HG03280 (cell line): ENCODE measurements at regions not wholly inside any gene's neighbourhood (a gene's known extent, or its start where the extent isn't known, plus 50 kb on each side); places are given as distances from the start of the nearest gene placed in this dataset.

Source experiments
- ATAC-seq: cut with Tn5 transposase; IDR thresholded peaks from one replicate; pipeline ENCODE4 v1.9.1; 2021; ENCODE audit warnings: mild to moderate bottlenecking, moderate library complexity; ENCODE audit not compliant: unreplicated experiment

GRCh38 chr10:59079386-59080226 lies 96.8 kb upstream of the PHYHIPL start:
- no peak for ATAC-seq

- no peak for ATAC-seq
These were observed 94.2 kb upstream of the PHYHIPL start for GRCh38 chr10:59082249-59082648.

- no peak for ATAC-seq
These were observed 91.4 kb upstream of the PHYHIPL start for GRCh38 chr10:59085054-59085453.

- no peak for ATAC-seq
These were observed 90.5 kb upstream of the PHYHIPL start for GRCh38 chr10:59085711-59086502.

GRCh38 chr10:59087486-59087885 lies 89.0 kb upstream of the PHYHIPL start:
- no peak for ATAC-seq

- no peak for ATAC-seq
These were observed 87.4 kb upstream of the PHYHIPL start for GRCh38 chr10:59088912-59089573.

GRCh38 chr10:59090817-59091622 lies 85.4 kb upstream of the PHYHIPL start:
- no peak for ATAC-seq

- ATAC-seq = no peak
These were observed 83.0 kb upstream of the PHYHIPL start for GRCh38 chr10:59093461-59093860.

- no peak for ATAC-seq
These were observed 79.8 kb upstream of the PHYHIPL start for GRCh38 chr10:59096631-59097030.

- ATAC-seq = no peak
These were observed 78.1 kb upstream of the PHYHIPL start for GRCh38 chr10:59098387-59098786.

GRCh38 chr10:59098831-59099452 lies 77.5 kb upstream of the PHYHIPL start:
- ATAC-seq = no peak

GRCh38 chr10:59099481-59099880 lies 77.0 kb upstream of the PHYHIPL start:
- ATAC-seq = no peak

GRCh38 chr10:59102394-59102793 lies 74.0 kb upstream of the PHYHIPL start:
- no peak for ATAC-seq

GRCh38 chr10:59104186-59104585 lies 72.3 kb upstream of the PHYHIPL start:
- no peak for ATAC-seq

GRCh38 chr10:59106441-59106840 lies 70.0 kb upstream of the PHYHIPL start:
- peak; percentile 55 for ATAC-seq

- ATAC-seq = no peak
These were observed 69.3 kb upstream of the PHYHIPL start for GRCh38 chr10:59107147-59107546.

GRCh38 chr10:59108296-59108870 lies 68.1 kb upstream of the PHYHIPL start:
- ATAC-seq = no peak

GRCh38 chr10:59108886-59109288 lies 67.6 kb upstream of the PHYHIPL start:
- no peak for ATAC-seq

GRCh38 chr10:59109826-59110225 lies 66.6 kb upstream of the PHYHIPL start:
- ATAC-seq = no peak

- no peak for ATAC-seq
These were observed 52.3 kb upstream of the PHYHIPL start for GRCh38 chr10:59124187-59124586.
